ENCODE measurements at regions not wholly inside any gene's neighbourhood (a gene's known extent, or its start where the extent isn't known, plus 50 kb on each side); places are given as distances from the start of the nearest gene placed in this dataset.
"Not testable (repeated sequence)": the region's sequence is repeated elsewhere in the genome, so short reads cannot be mapped to it uniquely, and the experiment has no call there.

- not testable (repeated sequence) for TF ChIP-seq CTCF, POLR2A (IDR thresholded peaks at IDR 0.05)
These were observed 134.2 kb downstream of the BCL2L11 start for GRCh38 chr2:111254916-111255315.

All from Peyer's patch (tissue), 4 donors.